Thyroid gland (tissue), 4 donors: ENCODE measurements at regions not wholly inside any gene's neighbourhood (a gene's known extent, or its start where the extent isn't known, plus 50 kb on each side); places are given as distances from the start of the nearest gene placed in this dataset.
"Not testable (repeated sequence)": the region's sequence is repeated elsewhere in the genome, so short reads cannot be mapped to it uniquely, and the experiment has no call there.

Experiments used
- DNase-seq, 2 donors: peaks; one replicate each; pipeline ENCODE4 v3.0.0-alpha.2; 2019
- H3K27ac ChIP-seq, 3 donors: fragments of 200-600 bp; sonication (generic); 1 replicate in 2 of 3; 2 replicates in 1 of 3; pipeline ENCODE4 v1.5.1; 2016 to 2019; ENCODE audit warnings: mild to moderate bottlenecking in 1 of 3, moderate library complexity in 1 of 3
- H3K27me3 ChIP-seq: fragments of 200-600 bp; sonication (generic); one replicate; pipeline ENCODE4 v1.5.1; 2019
- H3K36me3 ChIP-seq, 2 donors: fragments of 200-600 bp; sonication (generic); one replicate each; pipeline ENCODE4 v1.5.1; 2016 to 2019
- H3K4me1 ChIP-seq, 2 donors: fragments of 200-600 bp; sonication (generic); one replicate each; pipeline ENCODE4 v1.5.1; 2017 to 2019
- H3K4me3 ChIP-seq, 3 donors: fragments of 200-600 bp; sonication (generic); replicated peaks in 1 of 3; 1 replicate in 2 of 3; 2 replicates in 1 of 3; pipeline ENCODE4 v1.5.1; 2016; ENCODE audit warnings: mild to moderate bottlenecking in 1 of 3
- H3K9me3 ChIP-seq: fragments of 200-600 bp; sonication (generic); one replicate; pipeline ENCODE4 v1.5.1; 2017
- CTCF ChIP-seq, 6 experiments: fragments of 200-600 bp in 3 of 6; fragments of 450-650 bp in 3 of 6; sonication (generic) in 3 of 6; IDR thresholded peaks; one replicate each; pipeline ENCODE4 v1.5.1; 2016 to 2019; ENCODE audit warnings: antibody characterized with exemption in 6 of 6, mild to moderate bottlenecking in 2 of 6, inconsistent platforms in 1 of 6, moderate library complexity in 1 of 6
- POLR2A ChIP-seq, 2 donors: fragments of 450-650 bp; IDR thresholded peaks; one replicate each; pipeline ENCODE4 v1.6.1; 2017; ENCODE audit warnings: antibody characterized with exemption in 2 of 2, mild to moderate bottlenecking in 2 of 2, moderate library complexity in 1 of 2
- WGBS, 2 donors: methylation state at CpG; one replicate each; pipeline ENCODE4 v1.1.5; 2017; 5-methylcytosine and 5-hydroxymethylcytosine counted together
- intact Hi-C: fragments of 100-400 bp; cut with DNase I; formaldehyde crosslinking; loops from one replicate; pipeline ENCODE4 v1.15.1; 2023

GRCh38 chr15:70593795-70594194, 169.6 kb downstream of the UACA start:
- no peaks in the 10 kb centered on the region for H3K36me3 ChIP-seq
- DNase-seq: no peak
- no peak overlapping the region for H3K27ac ChIP-seq
- H3K4me3 ChIP-seq: no peak overlapping the region
- TF ChIP-seq POLR2A (IDR thresholded peaks at IDR 0.05) (no peak), CTCF (IDR thresholded peaks at IDR 0.05) (no peak)
- intact Hi-C loops: no loop called here
- H3K9me3 ChIP-seq: no peaks in the 10 kb centered on the region
- no peaks in the 10 kb centered on the region for H3K4me1 ChIP-seq
- H3K27me3 ChIP-seq: no peaks in the 10 kb centered on the region

- intact Hi-C loops: no loop called here
- no peak for DNase-seq
- WGBS, 2 donors: 68 to 72% methylated on average over 4 of the region's 4 CpGs
These were observed 173.6 kb downstream of the UACA start for GRCh38 chr15:70589728-70590127.

GRCh38 chr15:70589221-70589620, 174.1 kb downstream of the UACA start:
- no peak overlapping the region for H3K4me3 ChIP-seq
- no peak for TF ChIP-seq POLR2A (IDR thresholded peaks at IDR 0.05)
- no peak for TF ChIP-seq CTCF (IDR thresholded peaks at IDR 0.05)
- no peak overlapping the region for H3K27ac ChIP-seq
- no peaks in the 10 kb centered on the region for H3K9me3 ChIP-seq
- no peaks in the 10 kb centered on the region for H3K36me3 ChIP-seq
- peaks cover 3% of the 10 kb centered on the region for H3K27me3 ChIP-seq
- peaks cover 0 to 4% of the 10 kb centered on the region in 2 donors for H3K4me1 ChIP-seq
- intact Hi-C loops: no loop called here
- DNase-seq: no peak

More at GRCh38 chr15:70589728-70590127, 173.6 kb downstream of the UACA start:
- H3K36me3 ChIP-seq: no peaks in the 10 kb centered on the region
- TF ChIP-seq POLR2A (IDR thresholded peaks at IDR 0.05): no peak
- no peak for TF ChIP-seq CTCF (IDR thresholded peaks at IDR 0.05)
- H3K4me3 ChIP-seq: no peak overlapping the region
- no peak overlapping the region for H3K27ac ChIP-seq
- no peaks in the 10 kb centered on the region for H3K9me3 ChIP-seq
- peaks cover 3% of the 10 kb centered on the region for H3K27me3 ChIP-seq
- peaks cover 0 to 4% of the 10 kb centered on the region in 2 donors for H3K4me1 ChIP-seq

GRCh38 chr15:70588613-70589012, 174.7 kb downstream of the UACA start:
- WGBS, 2 donors: 92% methylated on average over 4 of the region's 4 CpGs
- peaks cover 0 to 4% of the 10 kb centered on the region in 2 donors for H3K4me1 ChIP-seq
- H3K9me3 ChIP-seq: no peaks in the 10 kb centered on the region
- intact Hi-C loops: no loop called here
- DNase-seq: no peak
- H3K27me3 ChIP-seq: peaks cover 3% of the 10 kb centered on the region
- no peak for TF ChIP-seq POLR2A (IDR thresholded peaks at IDR 0.05)
- no peak for TF ChIP-seq CTCF (IDR thresholded peaks at IDR 0.05)
- H3K4me3 ChIP-seq: no peak overlapping the region
- H3K27ac ChIP-seq: no peak overlapping the region
- H3K36me3 ChIP-seq: no peaks in the 10 kb centered on the region

GRCh38 chr15:70587896-70588567, 175.3 kb downstream of the UACA start:
- H3K4me1 ChIP-seq: peaks cover 0 to 4% of the 10 kb centered on the region in 2 donors
- TF ChIP-seq CTCF (IDR thresholded peaks at IDR 0.05) (no peak), POLR2A (IDR thresholded peaks at IDR 0.05) (no peak)
- H3K27me3 ChIP-seq: peaks cover 3% of the 10 kb centered on the region
- no peak overlapping the region for H3K4me3 ChIP-seq
- no peaks in the 10 kb centered on the region for H3K36me3 ChIP-seq
- no peaks in the 10 kb centered on the region for H3K9me3 ChIP-seq
- WGBS, 2 donors: 89 to 93% methylated on average over 10 of the region's 10 CpGs
- no peak overlapping the region for H3K27ac ChIP-seq
- intact Hi-C loops: no loop called here
- no peak for DNase-seq

GRCh38 chr15:70587012-70587634, 176.2 kb downstream of the UACA start:
- 98 to 99% methylated on average over 13 to 14 of the region's 40 CpGs for WGBS, 2 donors
- intact Hi-C loops, DNase-seq: not testable (repeated sequence)

More at GRCh38 chr15:70587012-70587634, 176.2 kb downstream of the UACA start:
- not testable (repeated sequence) for H3K27ac ChIP-seq, H3K4me1 ChIP-seq, H3K9me3 ChIP-seq, H3K27me3 ChIP-seq, H3K36me3 ChIP-seq, H3K4me3 ChIP-seq
